Esophagus (tissue), 2 donors: ENCODE measurements at regions not wholly inside any gene's neighbourhood (a gene's known extent, or its start where the extent isn't known, plus 50 kb on each side); places are given as distances from the start of the nearest gene placed in this dataset.

Experiments
- H3K27ac ChIP-seq, 2 donors: one replicate each; pipeline ENCODE4 v1.5.1; 2013; ENCODE audit warnings: low read depth in 2 of 2, mild to moderate bottlenecking in 2 of 2, inconsistent platforms in 1 of 2, low read length in 1 of 2, moderate library complexity in 1 of 2
- H3K27me3 ChIP-seq, 2 donors: one replicate each; pipeline ENCODE4 v1.6.1; 2013; ENCODE audit warnings: low read length in 2 of 2, control low read depth in 1 of 2, mild to moderate bottlenecking in 1 of 2; ENCODE audit not compliant: insufficient read depth in 2 of 2, control insufficient read depth in 1 of 2
- H3K36me3 ChIP-seq, 2 donors: one replicate each; pipeline ENCODE4 v1.6.1; 2013; ENCODE audit warnings: low read length in 1 of 2; ENCODE audit not compliant: control insufficient read depth in 2 of 2, insufficient read depth in 2 of 2
- H3K4me1 ChIP-seq, 2 donors: one replicate each; pipeline ENCODE4 v1.6.1; 2013; ENCODE audit warnings: low read length in 1 of 2; ENCODE audit not compliant: control insufficient read depth in 2 of 2, insufficient read depth in 2 of 2
- H3K4me3 ChIP-seq, 2 donors: one replicate each; pipeline ENCODE4 v1.5.1; 2013; ENCODE audit warnings: low read length in 2 of 2, mild to moderate bottlenecking in 2 of 2, low read depth in 1 of 2, moderate library complexity in 1 of 2
- H3K9me3 ChIP-seq, 2 donors: one replicate each; pipeline ENCODE4 v1.6.1; 2013; ENCODE audit warnings: mild to moderate bottlenecking in 2 of 2, low read depth in 1 of 2, low read length in 1 of 2, moderate library complexity in 1 of 2; ENCODE audit not compliant: control insufficient read depth in 2 of 2, insufficient read depth in 1 of 2
- WGBS, 2 donors: extraction: QIAGEN DNeasy Blood & Tissue Kit; methylation state at CpG; one replicate each; pipeline ENCODE4 v1.1.7; 2013; 5-methylcytosine and 5-hydroxymethylcytosine counted together
- donor health status: healthy with polysubstance abuse.
- donor health status: Bipolar disorder and iron deficiency.

DNA sequence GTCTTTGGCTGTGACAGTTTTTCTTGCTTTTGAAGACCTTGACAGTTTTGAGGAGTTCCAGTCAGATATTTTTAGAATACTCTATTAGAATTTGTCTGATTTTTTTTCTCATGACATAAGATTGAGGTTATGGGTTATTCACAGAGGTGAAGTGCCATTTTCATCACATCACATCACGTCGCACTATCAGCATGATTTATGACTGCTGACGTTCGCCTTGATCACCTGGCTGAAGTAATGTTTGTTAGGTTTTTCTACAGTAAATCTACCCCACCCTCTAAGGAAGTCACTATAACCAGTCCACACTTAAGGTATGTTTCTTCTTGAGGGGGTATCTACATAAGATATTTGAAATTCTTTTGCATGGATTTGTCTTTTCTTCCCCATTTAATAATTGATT, 169.7 kb downstream of the NDFIP2 start:
- Histone ChIP-seq H3K27ac (no peak overlapping the region), H3K4me3 (no peak overlapping the region), H3K9me3 (no peaks in the 10 kb centered on the region), H3K36me3 (no peaks in the 10 kb centered on the region), H3K27me3 (no peaks in the 10 kb centered on the region), H3K4me1 (no peaks in the 10 kb centered on the region)
- WGBS, 2 donors: 74 to 84% methylated on average over 4 of the region's 4 CpGs

DNA sequence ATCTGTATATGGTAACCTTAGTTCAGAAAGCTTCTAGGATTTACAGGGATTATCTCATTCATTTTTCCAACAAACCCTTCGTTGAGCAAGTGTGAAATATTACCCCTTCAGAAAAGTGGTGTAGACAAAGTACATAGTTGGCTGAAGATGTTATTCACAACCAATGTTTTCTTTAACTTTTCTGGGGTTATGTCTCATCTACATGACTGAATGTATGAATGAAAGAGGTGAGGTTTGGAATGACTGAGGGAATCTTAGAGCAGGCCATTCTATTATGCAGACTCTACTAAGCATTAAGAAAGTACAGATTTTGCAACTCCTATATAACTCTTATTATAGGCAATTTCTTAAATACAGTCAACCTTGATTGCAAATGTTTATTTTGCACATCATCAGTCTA, 167.2 kb downstream of the NDFIP2 start:
- H3K27ac ChIP-seq: peak overlapping the region in 1 of 2 donors; percentile 52
- H3K9me3 ChIP-seq: no peaks in the 10 kb centered on the region
- no peak overlapping the region for H3K4me3 ChIP-seq
- H3K4me1 ChIP-seq: no peaks in the 10 kb centered on the region
- no peaks in the 10 kb centered on the region for H3K36me3 ChIP-seq
- WGBS, 2 donors: 51 to 70% methylated on average over 1 of the region's 1 CpG
- no peaks in the 10 kb centered on the region for H3K27me3 ChIP-seq

DNA sequence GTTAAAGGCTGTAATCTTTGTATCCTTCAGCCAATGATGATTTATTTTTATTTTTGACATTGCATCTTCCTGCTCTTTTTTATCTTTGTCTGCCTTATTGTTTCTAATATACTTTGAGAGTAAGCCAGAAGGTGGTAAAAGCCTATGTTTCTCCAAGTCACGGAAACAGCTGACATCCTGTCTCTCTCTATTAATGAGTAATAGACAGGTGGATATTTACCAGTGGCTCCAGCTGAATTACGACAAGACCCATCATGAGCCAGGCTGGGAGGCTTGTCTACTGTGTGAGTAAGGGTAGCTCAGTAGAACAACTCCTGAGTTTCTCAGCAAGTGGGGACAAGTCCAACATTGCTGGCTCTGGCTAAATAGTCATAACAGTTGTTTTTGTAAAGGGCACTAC, 166.6 kb downstream of the NDFIP2 start:
- no peaks in the 10 kb centered on the region for H3K36me3 ChIP-seq
- H3K27me3 ChIP-seq: no peaks in the 10 kb centered on the region
- 40 to 54% methylated on average over 2 of the region's 2 CpGs for WGBS, 2 donors
- peak overlapping the region in 1 of 2 donors; percentile 52 for H3K27ac ChIP-seq
- H3K9me3 ChIP-seq: no peaks in the 10 kb centered on the region
- no peak overlapping the region for H3K4me3 ChIP-seq
- no peaks in the 10 kb centered on the region for H3K4me1 ChIP-seq

DNA sequence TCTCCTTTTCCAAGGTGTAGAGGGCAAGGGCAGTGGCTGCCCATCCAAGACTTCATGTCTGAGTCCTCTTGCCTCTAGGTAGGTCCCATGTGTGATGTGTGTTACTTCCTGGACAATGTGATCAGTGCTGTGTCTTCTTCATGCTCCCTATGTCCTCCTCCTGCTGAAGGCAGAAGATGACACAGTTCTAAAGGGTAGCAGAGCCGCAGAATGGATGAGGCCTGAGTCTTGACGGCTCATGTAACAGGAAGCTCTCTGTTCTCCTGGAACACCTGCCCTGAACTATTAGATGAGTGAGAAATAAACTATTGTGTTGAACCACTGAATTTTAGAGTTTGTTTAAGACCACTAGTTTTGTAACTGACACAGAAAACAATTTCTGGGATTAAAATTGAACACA, 165.9 kb downstream of the NDFIP2 start:
- Histone ChIP-seq H3K27me3 (no peaks in the 10 kb centered on the region), H3K9me3 (no peaks in the 10 kb centered on the region), H3K4me3 (no peak overlapping the region), H3K4me1 (no peaks in the 10 kb centered on the region), H3K27ac (peak overlapping the region in 1 of 2 donors; percentile 52), H3K36me3 (no peaks in the 10 kb centered on the region)
- 70 to 78% methylated on average over 2 of the region's 2 CpGs for WGBS, 2 donors

DNA sequence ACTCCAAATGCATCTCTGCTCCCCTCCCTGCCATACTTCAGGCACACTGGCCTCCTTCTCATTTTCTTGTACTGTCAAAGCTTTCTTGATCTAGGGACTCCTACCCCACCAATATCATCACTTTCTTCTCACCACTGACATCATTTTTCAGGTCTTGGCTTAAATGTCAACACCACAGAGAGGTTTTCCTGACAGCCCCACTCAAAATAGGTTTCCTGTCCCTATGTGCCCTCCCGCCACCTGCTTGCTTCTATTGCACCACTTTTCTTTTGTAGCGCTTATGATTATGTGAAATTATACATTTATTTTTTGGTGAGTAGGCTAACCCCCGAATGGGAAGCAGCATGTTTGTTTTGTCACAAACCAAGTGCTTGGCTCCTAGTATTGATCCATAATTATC, 164.6 kb downstream of the NDFIP2 start:
- 81% methylated on average over 3 of the region's 3 CpGs for WGBS, 2 donors
- H3K27me3 ChIP-seq: no peaks in the 10 kb centered on the region
- H3K9me3 ChIP-seq: no peaks in the 10 kb centered on the region
- H3K4me3 ChIP-seq: no peak overlapping the region
- no peak overlapping the region for H3K27ac ChIP-seq
- H3K36me3 ChIP-seq: no peaks in the 10 kb centered on the region
- H3K4me1 ChIP-seq: no peaks in the 10 kb centered on the region

DNA sequence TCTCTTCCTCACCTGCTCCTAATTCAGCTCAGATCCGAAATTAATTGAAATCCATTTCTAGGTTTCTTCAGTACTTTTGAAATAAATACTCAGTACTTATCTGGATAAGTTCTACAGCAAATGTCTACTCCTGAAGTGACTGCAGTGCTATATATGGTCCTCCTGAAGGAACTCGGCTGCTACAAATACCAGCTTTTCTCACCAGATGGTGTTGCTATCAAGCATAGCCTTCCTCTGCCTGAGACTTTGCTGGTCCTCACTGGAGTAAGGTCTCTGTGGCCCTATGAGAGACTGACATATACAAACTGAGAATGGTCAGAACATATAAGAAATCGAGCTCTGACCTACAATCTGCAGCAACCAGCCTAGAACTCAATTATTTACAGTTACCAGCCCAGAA, 161.6 kb downstream of the NDFIP2 start:
- H3K4me3 ChIP-seq: no peak overlapping the region
- H3K27me3 ChIP-seq: no peaks in the 10 kb centered on the region
- no peaks in the 10 kb centered on the region for H3K9me3 ChIP-seq
- WGBS, 2 donors: 83% methylated on average over 3 of the region's 3 CpGs
- H3K4me1 ChIP-seq: no peaks in the 10 kb centered on the region
- no peak overlapping the region for H3K27ac ChIP-seq
- H3K36me3 ChIP-seq: no peaks in the 10 kb centered on the region

DNA sequence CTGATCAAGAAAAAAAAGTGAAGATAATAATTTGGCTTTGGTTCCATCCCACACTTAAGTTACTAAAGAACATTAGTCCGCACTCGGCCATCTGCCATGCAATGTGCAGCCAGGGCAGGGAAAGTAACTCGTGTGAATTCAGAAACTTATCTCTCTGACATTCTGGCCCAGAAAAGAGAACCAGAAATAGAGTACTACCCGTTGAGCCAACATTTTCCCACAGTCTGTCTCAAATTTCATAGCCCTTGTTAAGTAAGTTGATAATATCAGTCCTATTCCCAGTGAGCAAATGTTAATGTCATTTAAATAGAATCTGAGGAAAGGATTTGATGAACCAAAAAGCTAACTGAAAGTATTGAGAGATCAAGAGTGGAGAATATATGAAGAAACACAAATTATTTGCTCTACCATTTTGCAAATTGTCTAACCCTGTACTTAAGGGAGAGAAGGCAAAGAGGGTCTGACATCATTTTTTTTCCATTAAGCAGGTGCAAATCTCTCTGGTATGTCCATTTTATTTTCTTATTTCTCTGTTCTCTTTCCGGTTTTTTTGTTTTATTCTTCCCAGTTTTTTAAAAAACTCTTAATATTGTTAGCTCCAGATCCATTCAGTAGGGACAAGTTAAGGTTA, 156.3 kb downstream of the NDFIP2 start:
- Histone ChIP-seq H3K4me1 (no peaks in the 10 kb centered on the region), H3K36me3 (no peaks in the 10 kb centered on the region), H3K27me3 (no peaks in the 10 kb centered on the region), H3K4me3 (no peak overlapping the region), H3K27ac (no peak overlapping the region), H3K9me3 (no peaks in the 10 kb centered on the region)
- WGBS, 2 donors: 52 to 62% methylated on average over 5 of the region's 5 CpGs

DNA sequence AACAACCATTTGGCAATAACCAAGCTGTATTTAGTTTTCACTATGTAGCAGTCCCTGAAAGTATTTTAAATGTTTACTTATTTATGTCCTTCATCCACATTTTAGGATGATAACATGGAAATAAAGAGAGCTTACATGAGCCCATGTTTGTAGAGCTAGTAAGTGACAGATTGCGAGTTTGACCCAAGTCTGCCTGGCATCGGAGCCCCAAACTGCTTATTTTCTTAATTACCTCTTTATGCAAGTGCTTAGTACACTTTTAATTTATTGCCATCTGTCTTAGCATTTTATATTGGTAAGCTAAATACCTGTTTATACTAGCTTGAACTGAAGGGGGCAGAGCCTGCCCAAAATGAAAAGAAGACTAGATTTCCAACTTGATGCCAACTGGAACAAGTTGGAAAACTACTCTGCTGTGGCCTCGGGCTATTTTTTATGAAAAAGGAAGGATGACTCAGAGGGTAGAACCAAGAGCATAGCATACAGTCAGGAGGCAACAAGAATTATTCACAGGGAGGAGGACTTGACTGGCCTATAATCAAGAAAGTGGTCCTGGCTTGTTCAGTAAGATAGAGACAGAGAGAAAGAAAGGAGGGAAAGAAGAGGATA, 150.2 kb downstream of the NDFIP2 start:
- Histone ChIP-seq H3K27me3 (no peaks in the 10 kb centered on the region), H3K36me3 (no peaks in the 10 kb centered on the region), H3K9me3 (no peaks in the 10 kb centered on the region), H3K27ac (no peak overlapping the region), H3K4me3 (no peak overlapping the region), H3K4me1 (peaks cover 0 to 3% of the 10 kb centered on the region in 2 donors)
- WGBS, 2 donors: 35 to 39% methylated on average over 3 of the region's 3 CpGs

DNA sequence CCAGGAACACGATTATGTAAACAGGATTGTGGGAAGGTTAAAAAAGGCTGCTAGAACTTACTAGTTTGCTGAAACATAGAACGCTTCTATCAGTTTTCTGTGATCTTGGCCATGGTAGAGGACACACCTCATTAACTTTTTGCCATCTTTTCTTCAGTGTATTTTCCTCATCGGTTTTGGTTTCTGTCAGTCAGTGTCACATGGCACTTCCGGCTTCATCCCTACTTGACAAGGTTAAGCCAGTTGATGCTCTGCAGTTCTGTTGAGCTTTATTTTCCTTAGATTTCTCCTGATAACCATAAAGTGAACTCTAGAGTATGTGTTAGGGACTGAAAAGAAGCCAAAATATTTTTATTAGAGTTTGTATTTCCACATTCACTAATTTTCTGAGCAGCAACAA, 147.5 kb downstream of the NDFIP2 start:
- no peaks in the 10 kb centered on the region for H3K36me3 ChIP-seq
- H3K27ac ChIP-seq: no peak overlapping the region
- H3K4me3 ChIP-seq: no peak overlapping the region
- no peaks in the 10 kb centered on the region for H3K9me3 ChIP-seq
- no peaks in the 10 kb centered on the region for H3K27me3 ChIP-seq
- WGBS, 2 donors: 38 to 51% methylated on average over 4 of the region's 4 CpGs
- H3K4me1 ChIP-seq: peaks cover 0 to 5% of the 10 kb centered on the region in 2 donors

DNA sequence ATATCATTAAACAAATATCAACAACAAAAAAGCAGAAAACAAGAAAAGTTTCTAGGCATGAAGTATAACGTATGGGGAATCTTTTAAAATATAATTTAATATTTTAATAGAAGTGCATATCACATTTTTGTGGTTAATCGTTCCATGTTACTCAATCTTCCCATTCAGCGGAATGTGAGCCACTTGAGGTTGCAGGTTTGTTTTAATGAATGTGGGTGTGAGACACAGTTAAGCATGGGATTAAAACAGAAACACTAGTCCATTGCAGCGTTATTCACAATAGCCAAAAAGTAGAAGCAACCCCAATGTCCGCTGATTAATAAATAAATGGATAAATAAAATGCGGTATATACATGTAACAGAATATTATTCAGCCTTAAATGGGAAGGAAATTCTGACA, 146.0 kb downstream of the NDFIP2 start:
- peaks cover 0 to 5% of the 10 kb centered on the region in 2 donors for H3K4me1 ChIP-seq
- H3K36me3 ChIP-seq: no peaks in the 10 kb centered on the region
- 78 to 89% methylated on average over 6 of the region's 6 CpGs for WGBS, 2 donors
- no peak overlapping the region for H3K4me3 ChIP-seq
- no peak overlapping the region for H3K27ac ChIP-seq
- H3K9me3 ChIP-seq: no peaks in the 10 kb centered on the region
- H3K27me3 ChIP-seq: no peaks in the 10 kb centered on the region
